Right lobe of liver (tissue), 6 donors: ENCODE measurements at regions not wholly inside any gene's neighbourhood (a gene's known extent, or its start where the extent isn't known, plus 50 kb on each side); places are given as distances from the start of the nearest gene placed in this dataset.

ENCODE experiments used
- ATAC-seq, 4 donors: fragments of 200-7000 bp; cut with Tn5 transposase; one replicate each; pipeline ENCODE4 v1.9.1; 2020; ENCODE audit warnings: mild to moderate bottlenecking in 4 of 4, moderate library complexity in 4 of 4
- DNase-seq, 3 donors: peaks; one replicate each; pipeline ENCODE4 v3.0.0-alpha.2; 2020
- H3K27ac ChIP-seq, 3 donors: fragments of 200-600 bp; one replicate each; pipeline ENCODE4 v1.8.0; 2022
- H3K27me3 ChIP-seq, 2 donors: fragments of 200-600 bp; one replicate each; pipeline ENCODE4 v1.8.0; 2022
- H3K36me3 ChIP-seq, 4 donors: fragments of 200-600 bp; sonication (generic) in 1 of 4; one replicate each; pipeline versions ENCODE4 v1.5.1 to v1.8.0; 2017 to 2022; ENCODE audit warnings: control low read depth in 1 of 4
- H3K4me1 ChIP-seq, 4 donors: fragments of 200-600 bp; sonication (generic) in 1 of 4; one replicate each; pipeline versions ENCODE4 v1.5.1 to v1.8.0; 2017 to 2022; ENCODE audit warnings: control low read depth in 1 of 4
- H3K4me3 ChIP-seq, 3 donors: fragments of 200-600 bp; one replicate each; pipeline ENCODE4 v1.8.0; 2022
- H3K9me3 ChIP-seq, 4 donors: fragments of 200-600 bp; sonication (generic) in 1 of 4; one replicate each; pipeline versions ENCODE4 v1.5.1 to v1.8.0; 2017 to 2022; ENCODE audit warnings: control low read depth in 1 of 4
- POLR2A ChIP-seq: fragments of 450-650 bp; IDR thresholded peaks from one replicate; pipeline ENCODE4 v1.6.1; 2017; ENCODE audit warnings: antibody characterized with exemption, mild to moderate bottlenecking
- WGBS: methylation state at CpG from one replicate; pipeline ENCODE4 v1.1.6; 2018; ENCODE audit warnings: low coverage, low lambda C conversion rate; ENCODE audit not compliant: insufficient coverage; ENCODE audit errors: missing lambda C conversion rate; 5-methylcytosine and 5-hydroxymethylcytosine counted together
- intact Hi-C, 2 donors: fragments of 100-400 bp; cut with DNase I; formaldehyde crosslinking; loops; one replicate each; pipeline versions ENCODE4 v1.11.2 to v1.14.1; 2022
- TF ChIP-seq, protein P1 (sequence below), 4 donors: fragments of 200-600 bp in 3 of 4; fragments of 450-650 bp in 1 of 4; IDR thresholded peaks; one replicate each; pipeline versions ENCODE4 v1.5.1 to v1.8.0; 2016 to 2022; ENCODE audit warnings: antibody characterized with exemption in 4 of 4, mild to moderate bottlenecking in 2 of 4
- donor health status: DM: no; HTN: yes; CAD: no.
- donor health status: DM: no; HTN: no; CAD: no.
- donor health status: DM: no; HTN: no; CAD: no.
- donor health status: DM: no; HTN: yes; CAD: no.
- donor health status: DM: no; HTN: yes; CAD: no.

DNA sequence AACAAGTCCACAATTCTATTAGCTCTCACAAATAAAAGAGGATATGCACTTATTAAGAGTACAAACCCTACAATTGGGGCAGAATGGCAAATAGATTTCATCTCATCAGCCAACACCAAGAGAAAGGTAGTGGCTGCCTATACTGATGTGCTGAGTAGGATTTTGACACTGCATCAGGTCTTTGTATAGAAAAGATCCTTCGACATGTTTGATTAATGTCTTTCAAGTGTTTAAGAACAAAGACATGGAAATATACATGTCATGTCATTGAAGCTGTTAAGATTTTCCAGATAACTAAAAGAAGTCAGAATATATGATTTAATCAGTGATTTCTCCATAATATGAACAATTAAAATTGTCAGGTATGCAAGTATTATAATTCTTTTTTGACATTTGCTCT lies 238.7 kb upstream of the GRAMD2B start:
- TF ChIP-seq POLR2A: no peak
- TF ChIP-seq, protein P1, sequence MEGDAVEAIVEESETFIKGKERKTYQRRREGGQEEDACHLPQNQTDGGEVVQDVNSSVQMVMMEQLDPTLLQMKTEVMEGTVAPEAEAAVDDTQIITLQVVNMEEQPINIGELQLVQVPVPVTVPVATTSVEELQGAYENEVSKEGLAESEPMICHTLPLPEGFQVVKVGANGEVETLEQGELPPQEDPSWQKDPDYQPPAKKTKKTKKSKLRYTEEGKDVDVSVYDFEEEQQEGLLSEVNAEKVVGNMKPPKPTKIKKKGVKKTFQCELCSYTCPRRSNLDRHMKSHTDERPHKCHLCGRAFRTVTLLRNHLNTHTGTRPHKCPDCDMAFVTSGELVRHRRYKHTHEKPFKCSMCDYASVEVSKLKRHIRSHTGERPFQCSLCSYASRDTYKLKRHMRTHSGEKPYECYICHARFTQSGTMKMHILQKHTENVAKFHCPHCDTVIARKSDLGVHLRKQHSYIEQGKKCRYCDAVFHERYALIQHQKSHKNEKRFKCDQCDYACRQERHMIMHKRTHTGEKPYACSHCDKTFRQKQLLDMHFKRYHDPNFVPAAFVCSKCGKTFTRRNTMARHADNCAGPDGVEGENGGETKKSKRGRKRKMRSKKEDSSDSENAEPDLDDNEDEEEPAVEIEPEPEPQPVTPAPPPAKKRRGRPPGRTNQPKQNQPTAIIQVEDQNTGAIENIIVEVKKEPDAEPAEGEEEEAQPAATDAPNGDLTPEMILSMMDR (IDR thresholded peaks at IDR 0.05): no peak
- WGBS: 84% methylated on average over 1 of the region's 1 CpG
- H3K4me3 ChIP-seq: no peak overlapping the region
- H3K9me3 ChIP-seq: no peaks in the 10 kb centered on the region
- H3K36me3 ChIP-seq: no peaks in the 10 kb centered on the region
- no peak for DNase-seq
- intact Hi-C loops: no loop called here
- H3K27me3 ChIP-seq: no peaks in the 10 kb centered on the region
- H3K4me1 ChIP-seq: no peaks in the 10 kb centered on the region
- ATAC-seq: no peak
- H3K27ac ChIP-seq: no peak overlapping the region

DNA sequence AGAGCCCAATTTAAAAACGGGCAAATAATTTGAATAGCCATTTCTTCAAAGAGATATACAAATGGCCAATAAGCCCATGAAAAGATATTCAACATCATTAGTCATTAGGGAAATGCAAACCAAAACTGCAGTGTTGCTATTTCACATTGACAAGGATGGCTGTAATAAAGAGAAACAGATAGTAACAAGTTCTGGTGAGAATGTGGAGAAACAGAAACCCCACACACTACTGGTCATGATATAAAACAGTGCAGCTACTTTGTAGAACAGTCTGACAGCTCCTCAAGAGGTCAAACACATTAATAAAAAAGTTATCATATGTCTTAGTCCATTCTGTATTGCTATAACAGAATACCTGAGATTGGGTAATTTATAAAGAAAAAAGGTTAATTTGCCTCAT lies 237.0 kb upstream of the GRAMD2B start:
- Histone ChIP-seq H3K4me3 (no peak overlapping the region), H3K9me3 (no peaks in the 10 kb centered on the region), H3K4me1 (no peaks in the 10 kb centered on the region), H3K27ac (no peak overlapping the region), H3K27me3 (no peaks in the 10 kb centered on the region), H3K36me3 (no peaks in the 10 kb centered on the region)
- DNase-seq (no peak), ATAC-seq (no peak)
- TF ChIP-seq, protein P1 (IDR thresholded peaks at IDR 0.05): no peak
- no peak for TF ChIP-seq POLR2A
- intact Hi-C loops: no loop called here
- WGBS: 47% methylated on average over 1 of the region's 1 CpG

DNA sequence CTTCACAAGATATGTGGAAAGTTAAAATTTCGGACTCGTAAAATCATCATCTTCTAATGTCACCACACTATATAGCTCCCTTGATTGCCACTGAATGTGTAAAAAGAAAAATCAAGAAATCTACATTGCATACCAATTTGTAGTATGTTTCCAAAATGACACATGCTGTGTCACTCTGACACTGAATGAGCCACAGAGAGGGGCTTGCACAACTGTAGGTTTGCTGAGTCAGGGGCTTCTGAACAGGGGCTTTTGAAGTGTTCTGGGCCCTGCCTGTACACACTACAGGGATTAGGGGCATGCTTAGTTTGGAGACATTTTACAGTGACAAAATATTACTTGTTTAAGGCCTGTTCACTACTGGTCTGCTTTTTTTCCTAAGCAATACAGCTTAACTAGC lies 234.4 kb upstream of the GRAMD2B start:
- intact Hi-C loops: no loop called here
- H3K27ac ChIP-seq: no peak overlapping the region
- H3K4me3 ChIP-seq: no peak overlapping the region
- H3K9me3 ChIP-seq: no peaks in the 10 kb centered on the region
- no peaks in the 10 kb centered on the region for H3K27me3 ChIP-seq
- WGBS: 93% methylated on average over 2 of the region's 2 CpGs
- ATAC-seq: no peak
- H3K36me3 ChIP-seq: no peaks in the 10 kb centered on the region
- DNase-seq: no peak
- no peak for TF ChIP-seq POLR2A
- TF ChIP-seq, protein P1 (IDR thresholded peaks at IDR 0.05): no peak
- no peaks in the 10 kb centered on the region for H3K4me1 ChIP-seq

DNA sequence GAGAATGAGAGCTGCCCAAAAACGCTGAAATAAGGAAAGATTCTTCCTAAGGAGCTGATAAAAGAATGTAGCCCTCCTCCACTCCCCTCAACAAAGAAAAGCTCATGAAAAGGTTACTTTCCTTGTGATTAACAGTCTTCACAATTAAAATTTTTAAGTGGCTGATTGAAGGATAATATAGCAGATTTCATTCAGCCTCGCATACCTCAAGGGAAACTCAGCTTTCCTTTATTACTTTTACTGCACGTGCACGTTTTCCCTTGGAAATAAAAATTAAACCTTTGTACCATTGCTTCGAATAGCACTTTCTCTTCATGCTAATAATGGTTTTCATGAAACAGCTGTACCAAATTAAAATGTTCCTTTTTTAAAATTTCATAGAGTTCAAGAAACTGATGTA lies 234.0 kb upstream of the GRAMD2B start:
- 76% methylated on average over 5 of the region's 5 CpGs for WGBS
- ATAC-seq (no peak), DNase-seq (no peak)
- intact Hi-C loops: no loop called here
- Histone ChIP-seq H3K9me3 (no peaks in the 10 kb centered on the region), H3K27me3 (no peaks in the 10 kb centered on the region), H3K4me1 (no peaks in the 10 kb centered on the region), H3K27ac (no peak overlapping the region), H3K4me3 (no peak overlapping the region), H3K36me3 (no peaks in the 10 kb centered on the region)
- TF ChIP-seq, protein P1 (IDR thresholded peaks at IDR 0.05): no peak
- no peak for TF ChIP-seq POLR2A

DNA sequence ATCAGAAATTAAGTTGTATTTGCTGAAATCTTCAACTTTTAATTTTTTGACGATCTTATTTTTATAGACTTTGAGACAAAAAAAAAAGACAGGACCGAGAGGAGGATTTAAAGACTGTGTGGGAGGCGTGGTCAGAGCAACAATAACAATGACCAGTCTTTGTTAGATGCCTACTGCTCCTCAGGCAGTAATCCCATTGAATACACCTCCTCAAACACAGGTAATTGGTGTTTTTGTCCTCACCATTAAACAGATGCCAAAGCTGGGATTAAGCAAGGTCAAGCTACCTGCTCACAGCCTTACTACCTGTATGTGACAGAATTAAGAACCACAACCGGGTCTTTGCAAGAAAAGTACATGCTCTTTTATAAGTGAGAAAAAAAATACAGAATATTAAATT lies 233.3 kb upstream of the GRAMD2B start:
- intact Hi-C loops: no loop called here
- H3K27ac ChIP-seq: no peak overlapping the region
- H3K27me3 ChIP-seq: no peaks in the 10 kb centered on the region
- ATAC-seq: no peak
- H3K4me1 ChIP-seq: no peaks in the 10 kb centered on the region
- no peak overlapping the region for H3K4me3 ChIP-seq
- DNase-seq: no peak
- H3K9me3 ChIP-seq: no peaks in the 10 kb centered on the region
- WGBS: 44% methylated on average over 4 of the region's 4 CpGs
- no peak for TF ChIP-seq POLR2A
- TF ChIP-seq, protein P1 (IDR thresholded peaks at IDR 0.05): no peak
- H3K36me3 ChIP-seq: no peaks in the 10 kb centered on the region
